ENCODE measurements at regions not wholly inside any gene's neighbourhood (a gene's known extent, or its start where the extent isn't known, plus 50 kb on each side); places are given as distances from the start of the nearest gene placed in this dataset.

DNA sequence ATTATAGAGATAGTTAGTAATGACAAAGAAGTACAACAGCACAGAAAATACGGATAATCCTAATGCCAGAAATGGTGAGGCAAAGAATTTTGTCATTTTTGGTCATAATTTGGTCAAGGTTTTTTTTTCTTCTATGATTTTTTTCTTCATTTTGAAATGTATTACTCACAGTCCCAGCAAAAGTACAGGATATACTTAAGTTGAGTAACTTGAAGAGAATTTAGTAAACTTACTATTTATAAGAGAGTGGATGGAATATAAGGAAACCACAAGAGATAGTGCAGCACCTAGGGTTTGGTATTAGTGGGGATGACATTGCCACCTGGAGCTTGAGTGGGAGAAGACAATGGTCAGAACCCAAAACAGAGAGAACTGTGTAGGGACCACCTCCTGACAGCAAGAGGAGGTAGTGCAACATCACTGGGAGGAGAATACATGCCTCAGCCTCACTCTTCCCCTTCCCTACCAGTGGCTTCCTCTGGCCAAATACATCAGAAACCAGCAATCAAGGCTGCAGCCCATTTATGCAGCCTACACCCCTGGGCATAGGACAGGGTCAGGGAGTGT, 434.5 kb upstream of the TRPC7 start:
- TF ChIP-seq, protein P1, sequence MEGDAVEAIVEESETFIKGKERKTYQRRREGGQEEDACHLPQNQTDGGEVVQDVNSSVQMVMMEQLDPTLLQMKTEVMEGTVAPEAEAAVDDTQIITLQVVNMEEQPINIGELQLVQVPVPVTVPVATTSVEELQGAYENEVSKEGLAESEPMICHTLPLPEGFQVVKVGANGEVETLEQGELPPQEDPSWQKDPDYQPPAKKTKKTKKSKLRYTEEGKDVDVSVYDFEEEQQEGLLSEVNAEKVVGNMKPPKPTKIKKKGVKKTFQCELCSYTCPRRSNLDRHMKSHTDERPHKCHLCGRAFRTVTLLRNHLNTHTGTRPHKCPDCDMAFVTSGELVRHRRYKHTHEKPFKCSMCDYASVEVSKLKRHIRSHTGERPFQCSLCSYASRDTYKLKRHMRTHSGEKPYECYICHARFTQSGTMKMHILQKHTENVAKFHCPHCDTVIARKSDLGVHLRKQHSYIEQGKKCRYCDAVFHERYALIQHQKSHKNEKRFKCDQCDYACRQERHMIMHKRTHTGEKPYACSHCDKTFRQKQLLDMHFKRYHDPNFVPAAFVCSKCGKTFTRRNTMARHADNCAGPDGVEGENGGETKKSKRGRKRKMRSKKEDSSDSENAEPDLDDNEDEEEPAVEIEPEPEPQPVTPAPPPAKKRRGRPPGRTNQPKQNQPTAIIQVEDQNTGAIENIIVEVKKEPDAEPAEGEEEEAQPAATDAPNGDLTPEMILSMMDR (IDR thresholded peaks at IDR 0.05): no peak
- no peak for TF ChIP-seq POLR2A (IDR thresholded peaks at IDR 0.05)
